Endothelial cell of umbilical vein (primary cell): ENCODE measurements at regions not wholly inside any gene's neighbourhood (a gene's known extent, or its start where the extent isn't known, plus 50 kb on each side); places are given as distances from the start of the nearest gene placed in this dataset.

Source experiments
- BruUV-seq: library from RNA; stranded (reverse); fragments of 400-500 nt; replicated peaks from 2 replicates; lab custom pipeline; 2021; lab: Mats Ljungman, UMichigan
- CTCF ChIA-PET: fragments of 300-600, 350-600 bp; sonication (Branson Sonifier 250); formaldehyde crosslinking; loops from one replicate; lab custom pipeline; 2021; ENCODE audit warnings: antibody characterized with exemption, inconsistent platforms; lab: Charles Lee
- POLR2A ChIA-PET: fragments of 300-600, 350-600 bp; sonication (Branson Sonifier 250); formaldehyde crosslinking; loops from one replicate; lab custom pipeline; 2021; ENCODE audit warnings: antibody characterized with exemption, inconsistent platforms; lab: Charles Lee
- DNase-seq: peaks from one replicate; pipeline ENCODE4 v3.0.0-alpha.2; 2011; ENCODE audit warnings: low read depth, low spot score
- FAIRE-seq: peaks from 2 replicates; lab custom pipeline; 2011; peaks lifted over from hg19 to GRCh38; lab: Jason Lieb, UNC
- H2AFZ ChIP-seq: 2 replicates; pipeline ENCODE4 v1.6.0; 2012; ENCODE audit warnings: low read depth, low read length, control low read depth, inconsistent platforms
- H3K27ac ChIP-seq: 2 replicates; pipeline ENCODE4 v1.5.1; 2011; ENCODE audit warnings: low read depth, mild to moderate bottlenecking, control low read depth, low read length, moderate library complexity; ENCODE audit not compliant: insufficient read depth
- H3K27me3 ChIP-seq, 2 experiments: 2 replicates each; pipeline versions ENCODE4 v1.6.0 to v1.6.1; 2011; ENCODE audit warnings: low read length in 2 of 2, mixed read lengths in 1 of 2; ENCODE audit not compliant: control insufficient read depth in 2 of 2, insufficient read depth in 2 of 2
- H3K36me3 ChIP-seq, 2 experiments: 2 replicates in 1 of 2; 3 replicates in 1 of 2; pipeline ENCODE4 v1.5.1; 2011; ENCODE audit warnings: low read length in 2 of 2, mild to moderate bottlenecking in 1 of 2, moderate library complexity in 1 of 2; ENCODE audit not compliant: control insufficient read depth in 2 of 2, insufficient read depth in 2 of 2; ENCODE audit errors: extremely low read depth in 1 of 2
- H3K4me1 ChIP-seq: 3 replicates; pipeline ENCODE4 v1.5.1; 2011; ENCODE audit warnings: mild to moderate bottlenecking, low read length; ENCODE audit not compliant: control insufficient read depth, insufficient read depth; ENCODE audit errors: extremely low read depth
- H3K4me2 ChIP-seq: 2 replicates; pipeline ENCODE4 v1.6.1; 2011; ENCODE audit warnings: low read length, control low read depth, mixed read lengths; ENCODE audit not compliant: insufficient read depth
- H3K4me3 ChIP-seq, 3 experiments: fragments of 200-600 bp in 1 of 3; sonication (generic), shearing (Covaris generic) in 1 of 3; replicated peaks in 1 of 3; 2 replicates each; pipeline ENCODE4 v1.5.1; 2011 to 2016; ENCODE audit warnings: control low read depth in 3 of 3, low read length in 3 of 3, mild to moderate bottlenecking in 2 of 3, inconsistent platforms in 1 of 3, low read depth in 1 of 3, moderate library complexity in 1 of 3; ENCODE audit not compliant: insufficient read depth in 1 of 3
- H3K79me2 ChIP-seq: 2 replicates; pipeline ENCODE4 v1.6.0; 2012; ENCODE audit warnings: low read length, inconsistent platforms; ENCODE audit not compliant: control insufficient read depth, insufficient read depth
- H3K9ac ChIP-seq: replicated peaks from 2 replicates; pipeline ENCODE3; 2011; ENCODE audit warnings: low read length, control low read depth; ENCODE audit not compliant: insufficient read depth; ENCODE audit errors: extremely low read depth
- H3K9me1 ChIP-seq: replicated peaks from 3 replicates; pipeline ENCODE4 v1.6.0; 2011; ENCODE audit warnings: mild to moderate bottlenecking, low read length; ENCODE audit not compliant: control insufficient read depth, insufficient read depth; ENCODE audit errors: extremely low read depth
- H3K9me3 ChIP-seq: replicated peaks from 2 replicates; pipeline ENCODE4 v1.5.1; 2012; ENCODE audit warnings: low read length, inconsistent platforms; ENCODE audit not compliant: control insufficient read depth, insufficient read depth
- H4K20me1 ChIP-seq: replicated peaks from 2 replicates; pipeline ENCODE3; 2011; ENCODE audit warnings: mild to moderate bottlenecking, low read length; ENCODE audit not compliant: control insufficient read depth, insufficient read depth; ENCODE audit errors: extremely low read depth
- EZH2 ChIP-seq: IDR thresholded peaks from 2 replicates; pipeline ENCODE4 v1.6.1; 2012; ENCODE audit warnings: borderline replicate concordance, low read depth, mild to moderate bottlenecking, moderate library complexity, low read length, inconsistent platforms; ENCODE audit not compliant: severe bottlenecking
- FOS ChIP-seq: IDR thresholded peaks from 2 replicates; pipeline ENCODE4 v1.6.1; 2011; ENCODE audit warnings: mild to moderate bottlenecking, low read length, moderate library complexity, borderline replicate concordance; ENCODE audit not compliant: insufficient read depth
- GATA2 ChIP-seq: IDR thresholded peaks from 2 replicates; pipeline ENCODE4 v1.7.0; 2011; ENCODE audit warnings: low read depth, mild to moderate bottlenecking, moderate library complexity, mixed read lengths, low read length; ENCODE audit not compliant: insufficient read length, insufficient read depth
- JUN ChIP-seq: IDR thresholded peaks from 2 replicates; pipeline ENCODE4 v1.6.1; 2011; ENCODE audit warnings: borderline replicate concordance, low read depth; ENCODE audit not compliant: insufficient read length, insufficient read depth
- MYC ChIP-seq: IDR thresholded peaks from one replicate; pipeline ENCODE4 v1.6.1; 2011; ENCODE audit warnings: mild to moderate bottlenecking, low read depth, low read length
- POLR2A ChIP-seq: IDR thresholded peaks from 2 replicates; pipeline ENCODE4 v1.6.1; 2012; ENCODE audit warnings: low read depth, mild to moderate bottlenecking, control low read depth, low read length
- POLR2AphosphoS5 ChIP-seq: IDR thresholded peaks from 2 replicates; pipeline ENCODE4 v1.6.1; 2012; ENCODE audit warnings: low read depth, mild to moderate bottlenecking, control low read depth, low read length, moderate library complexity; ENCODE audit not compliant: insufficient read depth
- dilution Hi-C: fragments of 300-500 bp; cut with MboI; formaldehyde crosslinking; loops from one replicate; pipeline ENCODE4 v1.15.0; 2019; ENCODE audit warnings: low sequenced_read_pairs; ENCODE audit not compliant: extremely low pct_ligation_motif_present
- intact Hi-C: fragments of 100-400 bp; cut with micrococcal nuclease; formaldehyde crosslinking; loops from one replicate; pipeline ENCODE4 v1.10.0; 2022
- TF ChIP-seq, protein P1 (sequence below): IDR thresholded peaks from 2 replicates; pipeline ENCODE4 v1.6.1; 2011; ENCODE audit not compliant: insufficient read depth, insufficient read length
- TF ChIP-seq, protein P2 (sequence below), 2 donors: IDR thresholded peaks; 1 replicate in 1 of 2; 2 replicates in 1 of 2; pipeline ENCODE4 v1.5.1; 2011; ENCODE audit warnings: low read length in 2 of 2, mild to moderate bottlenecking in 2 of 2, moderate library complexity in 2 of 2, control low read depth in 1 of 2, inconsistent platforms in 1 of 2, low read depth in 1 of 2; ENCODE audit not compliant: insufficient read depth in 1 of 2; ENCODE audit errors: extremely low read depth in 1 of 2

DNA sequence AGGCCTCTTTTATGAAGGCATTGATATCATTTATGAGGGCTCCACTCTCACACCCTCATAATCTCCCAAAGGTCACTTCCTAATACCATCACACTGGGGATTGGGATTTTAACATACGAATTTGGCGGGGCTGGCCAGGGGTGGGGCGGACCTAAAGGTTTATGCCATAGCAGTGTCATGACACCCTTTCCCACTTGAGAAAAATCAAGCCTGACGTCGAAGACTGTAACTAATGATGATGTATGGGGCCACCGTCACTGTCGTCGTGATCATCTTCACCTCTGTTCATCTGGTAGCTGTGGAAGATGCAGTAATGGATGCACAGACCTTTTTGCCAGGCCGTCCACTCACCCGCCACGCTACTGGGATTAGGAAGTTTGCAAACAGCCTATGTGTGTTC, 912.1 kb downstream of the TBC1D22A start:
- Histone ChIP-seq H3K9ac (no peak overlapping the region), H3K27me3 (no peaks in the 10 kb centered on the region), H3K27ac (no peak overlapping the region), H3K36me3 (no peaks in the 10 kb centered on the region), H3K9me3 (peaks cover 12% of the 10 kb centered on the region), H4K20me1 (no peaks in the 10 kb centered on the region), H3K4me3 (no peak overlapping the region), H3K9me1 (no peaks in the 10 kb centered on the region), H3K4me1 (no peaks in the 10 kb centered on the region), H3K79me2 (no peaks in the 10 kb centered on the region), H3K4me2 (no peak overlapping the region), H2AFZ (no peak overlapping the region)
- ChIA-PET POLR2A (no interaction called here), CTCF (no interaction called here)
- DNase-seq (no peak), FAIRE-seq (no peak)
- intact Hi-C loops (no loop called here), dilution Hi-C loops (no loop called here)
- TF ChIP-seq, protein P1, sequence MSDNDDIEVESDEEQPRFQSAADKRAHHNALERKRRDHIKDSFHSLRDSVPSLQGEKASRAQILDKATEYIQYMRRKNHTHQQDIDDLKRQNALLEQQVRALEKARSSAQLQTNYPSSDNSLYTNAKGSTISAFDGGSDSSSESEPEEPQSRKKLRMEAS = no peak
- TF ChIP-seq EZH2 (no peak), JUN (no peak), GATA2 (no peak), POLR2AphosphoS5 (no peak), FOS (no peak), POLR2A (no peak), MYC (no peak)
- TF ChIP-seq, protein P2, sequence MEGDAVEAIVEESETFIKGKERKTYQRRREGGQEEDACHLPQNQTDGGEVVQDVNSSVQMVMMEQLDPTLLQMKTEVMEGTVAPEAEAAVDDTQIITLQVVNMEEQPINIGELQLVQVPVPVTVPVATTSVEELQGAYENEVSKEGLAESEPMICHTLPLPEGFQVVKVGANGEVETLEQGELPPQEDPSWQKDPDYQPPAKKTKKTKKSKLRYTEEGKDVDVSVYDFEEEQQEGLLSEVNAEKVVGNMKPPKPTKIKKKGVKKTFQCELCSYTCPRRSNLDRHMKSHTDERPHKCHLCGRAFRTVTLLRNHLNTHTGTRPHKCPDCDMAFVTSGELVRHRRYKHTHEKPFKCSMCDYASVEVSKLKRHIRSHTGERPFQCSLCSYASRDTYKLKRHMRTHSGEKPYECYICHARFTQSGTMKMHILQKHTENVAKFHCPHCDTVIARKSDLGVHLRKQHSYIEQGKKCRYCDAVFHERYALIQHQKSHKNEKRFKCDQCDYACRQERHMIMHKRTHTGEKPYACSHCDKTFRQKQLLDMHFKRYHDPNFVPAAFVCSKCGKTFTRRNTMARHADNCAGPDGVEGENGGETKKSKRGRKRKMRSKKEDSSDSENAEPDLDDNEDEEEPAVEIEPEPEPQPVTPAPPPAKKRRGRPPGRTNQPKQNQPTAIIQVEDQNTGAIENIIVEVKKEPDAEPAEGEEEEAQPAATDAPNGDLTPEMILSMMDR (IDR thresholded peaks at IDR 0.05; ENCODE audit: extremely low read depth in 1 of 2, insufficient read depth in 1 of 2, low read depth in 1 of 2, low read length in 2 of 2) = no peak
- BruUV-seq = no TSS peak
